HEK293T (cell line): ENCODE measurements at regions not wholly inside any gene's neighbourhood (a gene's known extent, or its start where the extent isn't known, plus 50 kb on each side); places are given as distances from the start of the nearest gene placed in this dataset.

Source experiments
- CTCF ChIA-PET: fragments of 350-600 bp; formaldehyde crosslinking; extraction: SDS; loops from one replicate; lab custom pipeline; 2021; ENCODE audit warnings: antibody characterized with exemption, inconsistent platforms; lab: Yijun Ruan, JAX
- POLR2A ChIA-PET: fragments of 350-600 bp; formaldehyde crosslinking; extraction: SDS; loops from one replicate; lab custom pipeline; 2020; ENCODE audit warnings: antibody characterized with exemption, inconsistent platforms; lab: Yijun Ruan, JAX
- DNase-seq: peaks from one replicate; pipeline ENCODE4 v3.0.0; 2012; ENCODE audit warnings: mixed read lengths; ENCODE audit errors: extremely low spot score
- ARNT ChIP-seq: fragments of 450-650 bp; IDR thresholded peaks from 2 replicates; pipeline ENCODE4 v1.6.1; 2017; ENCODE audit warnings: mild to moderate bottlenecking
- BHLHE40 ChIP-seq: fragments of 450-650 bp; IDR thresholded peaks from 2 replicates; pipeline ENCODE4 v1.6.1; 2016; ENCODE audit warnings: mild to moderate bottlenecking, moderate library complexity, borderline replicate concordance
- CTBP1 ChIP-seq: fragments of 450-650 bp; IDR thresholded peaks from 2 replicates; pipeline ENCODE4 v1.6.1; 2016; ENCODE audit warnings: borderline replicate concordance
- ELF4 ChIP-seq: fragments of 450-650 bp; IDR thresholded peaks from 2 replicates; pipeline ENCODE4 v1.6.1; 2017; ENCODE audit warnings: antibody characterized with exemption
- FOXA1 ChIP-seq: fragments of 450-650 bp; IDR thresholded peaks from 2 replicates; pipeline ENCODE4 v1.6.1; 2016; ENCODE audit warnings: mild to moderate bottlenecking
- FOXK2 ChIP-seq: fragments of 450-650 bp; IDR thresholded peaks from 2 replicates; pipeline ENCODE4 v1.6.1; 2016; ENCODE audit warnings: mild to moderate bottlenecking
- FOXM1 ChIP-seq: fragments of 450-650 bp; IDR thresholded peaks from 2 replicates; pipeline ENCODE4 v1.6.1; 2017; ENCODE audit warnings: mild to moderate bottlenecking, borderline replicate concordance
- HDGF ChIP-seq: fragments of 450-650 bp; IDR thresholded peaks from 2 replicates; pipeline ENCODE4 v1.6.1; 2017; ENCODE audit warnings: antibody characterized with exemption, borderline replicate concordance
- L3MBTL2 ChIP-seq: fragments of 450-650 bp; conservative IDR thresholded peaks from 2 replicates; pipeline ENCODE4 v1.6.1; 2016; ENCODE audit warnings: mild to moderate bottlenecking
- LEF1 ChIP-seq: fragments of 450-650 bp; IDR thresholded peaks from 2 replicates; pipeline ENCODE4 v1.6.1; 2017; ENCODE audit warnings: mild to moderate bottlenecking, borderline replicate concordance
- NFRKB ChIP-seq: fragments of 450-650 bp; IDR thresholded peaks from 2 replicates; pipeline ENCODE4 v1.6.1; 2016; ENCODE audit warnings: mild to moderate bottlenecking, moderate library complexity
- SP1 ChIP-seq: fragments of 450-650 bp; IDR thresholded peaks from 2 replicates; pipeline ENCODE4 v1.6.1; 2017
- SUZ12 ChIP-seq: fragments of 450-650 bp; IDR thresholded peaks from 2 replicates; pipeline ENCODE4 v1.6.1; 2016; ENCODE audit warnings: mild to moderate bottlenecking
- TARDBP ChIP-seq: fragments of 450-650 bp; IDR thresholded peaks from 2 replicates; pipeline ENCODE4 v1.6.1; 2016
- ZNF384 ChIP-seq: fragments of 450-650 bp; IDR thresholded peaks from 2 replicates; pipeline ENCODE4 v1.6.1; 2016
- TF ChIP-seq, protein P1 (sequence below): fragments of 450-650 bp; IDR thresholded peaks from 2 replicates; pipeline ENCODE4 v1.6.1; 2016

DNA sequence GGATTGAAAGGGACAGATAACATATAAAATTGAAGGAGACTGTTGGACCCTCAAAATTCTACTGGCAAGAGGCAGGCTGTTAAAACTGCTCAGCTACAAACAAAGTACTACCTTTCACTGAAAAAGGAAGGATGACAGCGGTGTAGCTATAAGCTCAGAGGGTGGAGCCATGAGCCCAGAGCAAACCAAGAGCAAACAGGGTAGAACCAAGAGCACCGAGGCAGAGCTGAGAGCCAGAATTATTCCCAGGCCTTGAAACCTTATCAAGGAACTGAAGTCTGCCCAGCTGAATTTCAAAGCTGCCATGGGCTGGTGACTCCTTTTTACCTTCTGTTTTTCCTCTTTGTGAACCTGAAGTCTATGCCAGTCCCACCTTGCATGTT lies 74.7 kb upstream of the SLC4A11 start:
- POLR2A ChIA-PET = no interaction called here
- DNase-seq = no peak
- CTCF ChIA-PET = no interaction called here
- TF ChIP-seq BHLHE40 (no peak), HDGF (no peak), FOXA1 (no peak), ARNT (no peak), FOXM1 (no peak), CTBP1 (no peak), TARDBP (no peak), ZNF384 (no peak), SUZ12 (no peak)

- ChIA-PET CTCF (no interaction called here), POLR2A (no interaction called here)
- no peak for TF ChIP-seq SUZ12
- TF ChIP-seq NFRKB = no peak
- TF ChIP-seq ELF4 = no peak
- TF ChIP-seq FOXK2 = no peak
- no peak for TF ChIP-seq CTBP1
- TF ChIP-seq HDGF = no peak
- no peak for TF ChIP-seq BHLHE40
- no peak for TF ChIP-seq FOXM1
- no peak for TF ChIP-seq SP1
- TF ChIP-seq LEF1 = no peak
- no peak for TF ChIP-seq L3MBTL2
- TF ChIP-seq, protein P1, sequence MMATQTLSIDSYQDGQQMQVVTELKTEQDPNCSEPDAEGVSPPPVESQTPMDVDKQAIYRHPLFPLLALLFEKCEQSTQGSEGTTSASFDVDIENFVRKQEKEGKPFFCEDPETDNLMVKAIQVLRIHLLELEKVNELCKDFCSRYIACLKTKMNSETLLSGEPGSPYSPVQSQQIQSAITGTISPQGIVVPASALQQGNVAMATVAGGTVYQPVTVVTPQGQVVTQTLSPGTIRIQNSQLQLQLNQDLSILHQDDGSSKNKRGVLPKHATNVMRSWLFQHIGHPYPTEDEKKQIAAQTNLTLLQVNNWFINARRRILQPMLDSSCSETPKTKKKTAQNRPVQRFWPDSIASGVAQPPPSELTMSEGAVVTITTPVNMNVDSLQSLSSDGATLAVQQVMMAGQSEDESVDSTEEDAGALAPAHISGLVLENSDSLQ = no peak
- TF ChIP-seq ZNF384 = no peak
- DNase-seq = no peak
Measured at GRCh38 chr20:3312940-3313682, 74.1 kb upstream of the SLC4A11 start.

DNA sequence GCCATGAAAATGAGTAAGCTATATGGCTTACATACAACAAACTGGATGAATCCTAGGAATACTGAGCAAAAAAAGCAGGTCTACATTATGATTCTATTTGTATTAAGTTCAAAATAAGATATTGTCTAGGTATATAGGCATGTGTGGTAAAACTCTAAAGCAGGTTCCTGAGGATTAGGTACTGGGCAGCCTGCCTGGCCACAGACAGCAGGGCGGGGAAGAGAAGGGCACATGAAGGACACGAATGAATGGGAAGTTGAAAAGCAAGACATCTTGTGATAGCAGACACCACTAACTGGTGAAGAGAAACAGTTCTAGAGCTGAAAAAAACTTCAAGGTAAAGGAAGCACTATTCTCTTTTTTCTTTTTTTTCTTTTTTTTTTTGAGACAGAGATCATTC lies 72.6 kb upstream of the SLC4A11 start:
- CTCF ChIA-PET = interaction anchor here (0.6 kb wide), 1 partner anchor 19 kb away, joined by 3 read pairs; no protein-coding TSS in a partner anchor
- POLR2A ChIA-PET = no interaction called here
- no peak for DNase-seq
- TF ChIP-seq, protein P1 = no peak
- TF ChIP-seq ELF4 (no peak), NFRKB (no peak), CTBP1 (no peak), FOXM1 (no peak), LEF1 (no peak), ZNF384 (no peak), SP1 (no peak), L3MBTL2 (no peak), SUZ12 (no peak), ARNT (no peak), HDGF (no peak), TARDBP (no peak), BHLHE40 (no peak), FOXA1 (no peak), FOXK2 (no peak)

DNA sequence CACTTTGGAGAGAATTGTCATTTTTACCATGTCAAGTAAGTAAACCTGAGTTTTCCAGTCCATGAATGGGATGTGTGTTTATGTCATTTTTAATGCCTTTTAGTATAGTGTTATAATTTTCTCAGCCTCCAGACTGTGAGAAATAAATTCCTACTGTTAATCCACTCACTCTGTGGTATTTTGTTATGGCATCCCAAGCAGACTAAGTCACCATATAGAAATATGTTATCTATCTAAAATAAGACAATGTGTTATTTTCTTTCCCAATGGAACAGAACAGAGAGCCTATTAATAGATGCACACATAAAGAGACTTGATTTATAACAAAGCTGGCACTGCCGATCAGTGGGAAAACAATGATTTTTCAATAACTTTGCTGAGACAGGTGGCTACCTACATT lies 70.2 kb upstream of the SLC4A11 start:
- no peak for TF ChIP-seq TARDBP
- TF ChIP-seq CTBP1 = no peak
- no peak for TF ChIP-seq SUZ12
- no peak for TF ChIP-seq ARNT
- TF ChIP-seq HDGF = no peak
- TF ChIP-seq BHLHE40 = no peak
- no peak for TF ChIP-seq FOXK2
- TF ChIP-seq L3MBTL2 = no peak
- TF ChIP-seq FOXM1 = no peak
- no peak for TF ChIP-seq ELF4
- no peak for TF ChIP-seq FOXA1
- no peak for DNase-seq
- CTCF ChIA-PET = no interaction called here
- POLR2A ChIA-PET = no interaction called here

DNA sequence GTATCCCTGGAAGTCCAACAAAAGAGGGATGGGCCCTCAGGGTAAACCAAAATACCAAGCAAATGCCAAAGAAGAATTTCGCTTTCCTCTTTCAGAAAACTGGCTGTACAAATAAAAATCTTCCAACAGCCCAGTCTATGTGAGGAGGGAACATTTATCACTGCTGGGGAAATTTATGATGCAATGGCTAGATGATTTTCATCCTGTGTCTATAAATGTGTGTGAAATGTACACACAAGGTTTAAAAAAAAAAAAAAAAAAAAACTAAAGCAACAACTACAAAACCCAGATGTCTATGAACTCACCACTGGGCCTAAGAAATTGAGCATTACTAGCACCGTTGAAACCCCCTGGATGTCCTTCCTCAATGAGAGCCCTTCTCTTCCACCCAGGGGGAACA lies 68.7 kb upstream of the SLC4A11 start:
- CTCF ChIA-PET = no interaction called here
- POLR2A ChIA-PET = no interaction called here
- no peak for DNase-seq
- no peak for TF ChIP-seq ARNT
- no peak for TF ChIP-seq HDGF
- no peak for TF ChIP-seq L3MBTL2
- no peak for TF ChIP-seq FOXA1
- no peak for TF ChIP-seq LEF1
- TF ChIP-seq FOXM1 = no peak
- no peak for TF ChIP-seq ELF4
- TF ChIP-seq FOXK2 = no peak
- no peak for TF ChIP-seq SUZ12
- TF ChIP-seq, protein P1 = no peak
- no peak for TF ChIP-seq ZNF384

DNA sequence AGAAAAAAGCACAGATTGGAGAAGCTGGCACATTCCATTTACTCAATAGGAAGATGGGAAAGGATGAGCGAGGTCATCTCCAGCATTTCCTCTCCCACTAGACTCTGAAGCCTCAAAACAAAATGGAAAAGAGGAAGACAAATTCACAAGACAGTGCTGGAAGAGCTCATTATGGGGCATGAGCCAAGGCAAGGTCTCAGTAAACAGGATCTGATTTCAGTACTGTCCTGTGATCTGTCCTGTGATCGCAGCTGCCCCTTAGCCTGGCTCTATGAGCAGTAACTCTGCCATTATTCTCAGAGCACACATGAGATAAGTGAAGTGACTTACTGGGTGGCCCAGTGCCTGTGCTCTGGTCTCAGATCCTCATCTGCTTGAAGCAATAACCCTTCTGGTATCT lies 68.1 kb upstream of the SLC4A11 start:
- CTCF ChIA-PET = interaction anchor here (1.0 kb wide), 1 partner anchor 10 kb away, joined by 4 read pairs; no protein-coding TSS in a partner anchor
- no peak for DNase-seq
- no peak for TF ChIP-seq SUZ12
- no peak for TF ChIP-seq NFRKB
- TF ChIP-seq ARNT = no peak
- TF ChIP-seq, protein P1 = no peak
- no peak for TF ChIP-seq ELF4
- TF ChIP-seq HDGF = no peak
- no peak for TF ChIP-seq TARDBP
- no peak for TF ChIP-seq FOXM1
- no peak for TF ChIP-seq ZNF384
- no peak for TF ChIP-seq L3MBTL2
- TF ChIP-seq CTBP1 = no peak
- TF ChIP-seq FOXK2 = no peak
- TF ChIP-seq LEF1 = no peak
- TF ChIP-seq BHLHE40 = no peak
- no peak for TF ChIP-seq SP1
- no peak for TF ChIP-seq FOXA1
- POLR2A ChIA-PET = no interaction called here
